Neuron (in vitro differentiated cells): ENCODE measurements at regions not wholly inside any gene's neighbourhood (a gene's known extent, or its start where the extent isn't known, plus 50 kb on each side); places are given as distances from the start of the nearest gene placed in this dataset.
A peak's percentile ranks its signal among the peaks of the same experiment; 100 is the strongest.

Experiments
- H2AFZ ChIP-seq: one replicate; pipeline ENCODE4 v1.6.1; 2013; ENCODE audit warnings: low read depth, mild to moderate bottlenecking, inconsistent platforms, low read length, moderate library complexity
- H3K27me3 ChIP-seq: one replicate; pipeline ENCODE4 v1.6.1; 2013; ENCODE audit warnings: low read length; ENCODE audit not compliant: insufficient read depth
- H3K36me3 ChIP-seq: one replicate; pipeline ENCODE4 v1.6.1; 2013; ENCODE audit warnings: low read length; ENCODE audit not compliant: insufficient read depth
- H3K4me1 ChIP-seq: one replicate; pipeline ENCODE4 v1.6.1; 2013; ENCODE audit warnings: low read length; ENCODE audit not compliant: insufficient read depth
- H3K4me3 ChIP-seq: 2 replicates; pipeline ENCODE4 v1.5.1; 2013; ENCODE audit warnings: mild to moderate bottlenecking, low read length, moderate library complexity
- H3K9me3 ChIP-seq: one replicate; pipeline ENCODE4 v1.6.1; 2013; ENCODE audit warnings: low read length

DNA sequence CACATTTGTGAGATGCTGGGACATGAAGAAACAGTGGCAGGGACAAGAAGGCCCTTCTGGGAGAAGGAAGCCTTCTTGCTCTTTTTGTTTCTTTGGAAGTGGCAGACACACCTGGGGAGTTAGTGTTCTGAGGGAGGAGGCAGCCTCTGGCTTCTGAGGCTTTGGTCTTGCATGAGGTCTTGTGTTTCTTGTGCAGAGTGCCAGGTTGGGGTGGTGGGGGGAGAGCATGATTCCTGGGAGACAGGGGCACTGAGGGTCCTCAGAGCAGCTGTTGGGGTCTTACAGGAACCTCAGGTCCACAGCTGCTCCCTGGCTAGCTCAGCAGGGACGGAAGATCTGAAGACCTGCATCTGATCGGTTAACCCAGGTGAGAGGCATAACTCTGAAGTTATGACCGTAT lies 167.5 kb upstream of the ZNF536 start:
- no peaks in the 10 kb centered on the region for H3K9me3 ChIP-seq
- H3K27me3 ChIP-seq: peaks cover 2% of the 10 kb centered on the region
- no peak overlapping the region for H3K4me3 ChIP-seq
- no peak overlapping the region for H2AFZ ChIP-seq
- no peaks in the 10 kb centered on the region for H3K36me3 ChIP-seq
- no peaks in the 10 kb centered on the region for H3K4me1 ChIP-seq

DNA sequence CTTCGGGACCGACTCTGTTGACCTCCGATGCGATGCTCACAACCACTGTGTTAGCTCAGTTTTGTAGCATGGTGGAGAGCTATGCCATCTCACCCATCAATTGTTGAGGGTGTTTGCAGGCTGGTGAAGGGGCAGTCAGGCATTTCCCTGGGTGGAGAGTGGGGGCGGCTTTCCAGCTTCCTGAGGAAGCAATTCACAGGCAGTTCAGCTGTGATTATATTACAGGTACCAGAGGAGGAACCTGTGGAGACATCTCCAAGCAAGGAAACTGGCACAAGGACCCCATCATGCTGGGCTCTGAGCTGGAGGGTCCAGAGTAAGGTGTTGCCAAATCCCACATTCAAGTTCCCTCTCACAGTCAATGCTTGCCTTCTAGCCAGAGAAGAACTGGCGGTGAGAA lies 166.0 kb upstream of the ZNF536 start:
- Histone ChIP-seq H3K9me3 (no peaks in the 10 kb centered on the region), H2AFZ (no peak overlapping the region), H3K4me1 (no peaks in the 10 kb centered on the region), H3K27me3 (peaks cover 2% of the 10 kb centered on the region), H3K36me3 (no peaks in the 10 kb centered on the region), H3K4me3 (no peak overlapping the region)

DNA sequence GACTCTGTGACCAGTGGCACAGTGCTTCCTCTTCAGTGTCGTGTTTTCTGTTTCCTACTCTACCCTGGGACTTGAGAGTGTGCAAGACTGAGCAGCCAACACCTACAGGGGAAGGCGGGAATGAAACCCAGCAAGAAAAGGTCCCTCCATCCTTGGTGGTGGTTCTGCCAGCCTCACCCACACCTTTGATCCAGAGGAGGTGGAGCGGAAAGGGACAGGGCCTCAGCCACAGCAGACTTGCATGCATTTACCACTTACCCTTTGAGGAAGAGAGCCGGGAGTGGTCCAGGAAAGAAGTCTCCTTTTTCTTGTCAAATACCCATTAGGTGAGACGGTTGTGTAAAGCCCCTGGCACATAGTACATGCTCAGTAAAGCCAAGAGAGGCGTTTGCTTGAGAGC lies 164.8 kb upstream of the ZNF536 start:
- Histone ChIP-seq H3K4me1 (no peaks in the 10 kb centered on the region), H3K9me3 (no peaks in the 10 kb centered on the region), H3K36me3 (no peaks in the 10 kb centered on the region), H3K4me3 (no peak overlapping the region), H3K27me3 (peaks cover 2% of the 10 kb centered on the region), H2AFZ (no peak overlapping the region)

DNA sequence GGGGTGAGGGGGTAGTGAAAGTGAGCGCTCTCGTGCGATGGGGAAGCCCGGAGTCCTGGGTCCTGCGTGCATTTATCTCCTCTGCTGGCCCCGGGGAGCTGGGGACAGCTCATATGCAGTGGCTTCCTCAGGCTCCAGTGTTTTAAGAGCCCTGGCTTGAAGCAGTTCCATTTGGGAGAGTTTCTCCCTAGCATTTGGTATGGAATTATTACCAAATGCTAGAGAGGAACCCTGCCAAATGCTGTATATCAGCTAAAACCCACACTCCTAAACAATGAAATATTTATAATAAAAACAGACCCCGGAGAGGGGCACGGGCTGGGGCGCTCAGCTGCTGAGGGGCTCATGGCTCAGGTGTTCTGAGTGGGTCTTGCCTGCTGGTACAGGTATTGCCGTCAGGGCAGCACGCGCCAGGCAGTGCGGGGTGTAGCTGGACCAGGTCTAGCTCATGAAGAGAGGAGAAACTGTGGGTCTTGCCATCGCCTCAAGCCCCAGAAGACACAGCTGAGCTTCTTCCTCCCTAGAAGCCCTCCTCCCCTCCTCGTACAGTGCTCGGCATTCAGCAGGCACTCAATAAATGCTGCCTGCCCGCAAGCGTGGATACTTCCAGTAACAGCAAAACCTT lies 163.6 kb upstream of the ZNF536 start:
- no peak overlapping the region for H2AFZ ChIP-seq
- no peaks in the 10 kb centered on the region for H3K4me1 ChIP-seq
- peaks cover 2% of the 10 kb centered on the region for H3K9me3 ChIP-seq
- no peaks in the 10 kb centered on the region for H3K36me3 ChIP-seq
- H3K27me3 ChIP-seq: peaks cover 2% of the 10 kb centered on the region
- no peak overlapping the region for H3K4me3 ChIP-seq

DNA sequence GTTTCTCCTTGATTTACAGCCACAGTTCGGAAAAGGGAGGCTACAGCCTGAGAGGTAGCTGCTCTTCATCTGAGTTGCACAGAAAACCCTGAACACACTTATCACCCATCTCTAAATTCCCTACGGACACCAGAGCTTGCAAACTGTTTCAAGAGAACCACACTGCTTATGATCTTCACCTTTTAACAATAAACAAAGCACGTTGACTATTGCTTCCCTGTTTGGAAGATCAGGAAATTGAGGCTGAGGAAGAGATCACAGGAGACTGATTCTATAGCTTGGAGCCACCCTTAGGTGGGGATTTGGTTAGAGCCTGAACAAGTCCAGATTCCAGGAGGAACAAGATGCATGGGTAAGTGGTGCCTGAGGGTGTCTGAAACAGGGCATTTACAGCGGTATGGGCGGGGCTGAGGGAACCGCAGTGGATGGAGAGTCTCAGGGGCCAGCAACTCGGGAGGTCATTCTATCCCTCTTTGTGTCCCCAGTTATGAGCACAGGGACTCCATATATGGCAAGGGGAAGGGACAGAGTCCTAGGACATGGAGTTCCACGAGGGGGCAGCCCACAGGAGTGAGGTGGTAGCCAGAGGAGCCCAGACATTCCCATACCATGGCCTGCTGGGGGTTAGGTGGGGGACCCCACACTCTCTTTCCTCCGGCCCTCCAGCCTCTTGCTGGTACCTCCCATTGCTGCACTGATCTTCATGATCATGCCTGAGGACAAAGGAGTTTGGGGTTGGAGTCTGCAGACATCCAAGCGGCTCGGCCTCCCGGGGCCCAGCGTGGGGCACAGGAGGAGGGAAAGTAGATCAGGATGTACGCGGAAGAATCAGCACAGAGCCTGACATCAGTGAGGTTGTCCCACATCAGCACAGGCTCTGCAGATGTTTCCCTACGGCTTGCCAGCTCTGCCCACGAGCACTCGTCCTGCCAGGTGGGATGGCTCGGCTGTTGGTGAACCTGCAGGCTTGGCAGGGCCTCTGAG lies 162.3 kb upstream of the ZNF536 start:
- H3K9me3 ChIP-seq: peaks cover 2% of the 10 kb centered on the region
- H2AFZ ChIP-seq: no peak overlapping the region
- H3K36me3 ChIP-seq: no peaks in the 10 kb centered on the region
- no peaks in the 10 kb centered on the region for H3K4me1 ChIP-seq
- peaks cover 2% of the 10 kb centered on the region for H3K27me3 ChIP-seq
- no peak overlapping the region for H3K4me3 ChIP-seq

DNA sequence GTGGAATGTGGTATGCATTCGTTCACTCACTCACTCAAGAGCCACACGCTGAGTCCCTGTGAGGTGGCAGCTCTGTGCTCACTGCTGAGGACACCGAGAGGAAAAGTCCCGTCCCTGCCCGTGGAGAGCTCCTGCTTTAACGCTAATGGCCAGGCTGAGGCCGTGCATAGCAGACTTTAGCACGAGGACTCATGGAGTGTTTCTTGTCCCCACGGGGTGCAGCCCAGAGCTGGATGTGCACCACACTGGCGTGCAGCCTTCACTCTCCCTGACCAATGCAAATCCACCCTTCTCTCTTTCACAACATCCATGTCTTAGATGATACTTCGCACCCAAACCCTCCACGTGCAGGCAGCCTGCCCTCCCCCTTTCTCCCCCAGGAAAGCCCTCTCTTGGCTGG lies 159.6 kb upstream of the ZNF536 start:
- no peaks in the 10 kb centered on the region for H3K4me1 ChIP-seq
- H2AFZ ChIP-seq: no peak overlapping the region
- H3K27me3 ChIP-seq: peaks cover 2% of the 10 kb centered on the region
- H3K4me3 ChIP-seq: no peak overlapping the region
- no peaks in the 10 kb centered on the region for H3K36me3 ChIP-seq
- peaks cover 2% of the 10 kb centered on the region for H3K9me3 ChIP-seq

DNA sequence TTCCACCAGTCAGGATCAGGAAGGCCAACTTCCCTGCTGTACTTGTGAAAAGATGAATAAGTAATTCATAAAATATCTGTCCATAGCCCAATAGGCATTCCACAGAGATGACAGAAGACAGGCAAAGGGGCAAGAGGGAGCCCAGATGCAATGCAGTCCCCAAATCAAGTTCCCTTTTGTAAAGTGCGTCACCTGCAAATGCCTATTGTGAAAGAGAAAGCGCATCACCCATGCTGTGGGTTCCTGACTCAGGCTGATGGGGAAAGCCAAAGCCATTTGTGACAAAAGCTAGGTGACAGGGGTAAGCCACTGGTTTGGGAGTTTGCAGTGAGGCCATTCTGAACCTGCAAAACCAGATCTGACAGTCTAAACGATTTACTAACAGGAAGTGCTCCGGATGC lies 157.5 kb upstream of the ZNF536 start:
- Histone ChIP-seq H2AFZ (no peak overlapping the region), H3K4me3 (no peak overlapping the region), H3K9me3 (peaks cover 2% of the 10 kb centered on the region), H3K36me3 (no peaks in the 10 kb centered on the region), H3K4me1 (no peaks in the 10 kb centered on the region), H3K27me3 (peaks cover 2% of the 10 kb centered on the region)

DNA sequence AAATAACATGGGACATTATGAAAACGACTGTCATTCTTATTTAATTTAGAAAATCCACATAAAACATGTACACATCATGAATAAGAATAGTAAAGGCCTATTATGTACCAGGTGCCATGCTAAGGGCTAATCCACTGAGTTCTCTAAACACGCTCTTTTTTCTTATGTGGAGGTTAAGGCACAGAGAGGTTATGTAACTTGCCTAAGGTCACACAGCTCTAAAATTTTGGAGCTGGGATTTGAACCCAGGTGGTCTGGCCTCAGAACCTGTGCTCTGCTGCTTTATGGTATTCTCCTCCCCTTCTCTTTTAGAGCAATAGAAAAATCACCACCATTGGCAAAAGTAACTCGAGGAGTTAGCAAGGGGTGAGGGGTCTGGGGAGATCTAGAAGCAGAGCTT lies 156.9 kb upstream of the ZNF536 start:
- Histone ChIP-seq H3K9me3 (peaks cover 4% of the 10 kb centered on the region), H3K4me3 (no peak overlapping the region), H3K27me3 (peaks cover 2% of the 10 kb centered on the region), H3K4me1 (no peaks in the 10 kb centered on the region), H2AFZ (no peak overlapping the region), H3K36me3 (no peaks in the 10 kb centered on the region)

DNA sequence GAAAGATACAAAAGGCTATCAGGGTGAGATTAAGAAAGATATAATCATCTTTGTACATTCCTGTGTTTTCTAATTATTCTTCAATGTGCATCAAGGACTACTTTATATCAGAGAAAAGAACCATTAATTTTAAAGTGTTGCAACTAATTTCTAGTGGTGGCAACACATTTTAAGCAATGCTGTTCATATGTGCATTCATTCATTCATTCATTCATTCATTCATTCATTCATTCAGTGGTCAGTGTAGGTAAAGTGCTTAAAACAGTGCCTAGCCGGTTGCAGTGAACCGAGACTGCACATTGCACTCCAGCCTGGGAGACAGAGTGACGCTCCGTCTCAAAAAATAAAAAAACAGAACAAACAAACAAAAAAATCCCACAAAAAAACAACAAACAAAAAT lies 155.7 kb upstream of the ZNF536 start:
- peaks cover 2% of the 10 kb centered on the region for H3K27me3 ChIP-seq
- H3K9me3 ChIP-seq: peaks cover 5% of the 10 kb centered on the region
- no peak overlapping the region for H3K4me3 ChIP-seq
- H2AFZ ChIP-seq: no peak overlapping the region
- no peaks in the 10 kb centered on the region for H3K4me1 ChIP-seq
- H3K36me3 ChIP-seq: no peaks in the 10 kb centered on the region

DNA sequence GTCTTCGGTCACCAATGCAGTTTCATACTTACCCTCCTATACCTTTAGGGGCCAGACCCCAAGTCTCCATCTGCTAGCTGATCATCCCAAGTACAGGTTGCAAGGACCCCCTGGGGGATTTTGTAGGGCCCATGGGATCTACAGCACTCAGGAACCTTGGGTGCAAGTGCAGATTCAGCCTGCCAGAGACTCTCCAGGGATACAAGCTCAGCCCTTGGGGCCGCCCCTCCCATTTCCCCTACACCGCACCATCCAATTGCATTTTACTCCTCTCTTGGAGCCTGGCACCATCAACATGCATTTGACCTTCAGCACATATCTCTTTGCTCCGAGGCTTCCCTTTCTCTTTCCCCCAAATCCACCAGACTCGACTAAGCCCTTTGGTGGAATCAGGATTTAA lies 154.7 kb upstream of the ZNF536 start:
- no peak overlapping the region for H3K4me3 ChIP-seq
- peaks cover 5% of the 10 kb centered on the region for H3K9me3 ChIP-seq
- no peak overlapping the region for H2AFZ ChIP-seq
- H3K27me3 ChIP-seq: peaks cover 2% of the 10 kb centered on the region
- no peaks in the 10 kb centered on the region for H3K4me1 ChIP-seq
- H3K36me3 ChIP-seq: no peaks in the 10 kb centered on the region

DNA sequence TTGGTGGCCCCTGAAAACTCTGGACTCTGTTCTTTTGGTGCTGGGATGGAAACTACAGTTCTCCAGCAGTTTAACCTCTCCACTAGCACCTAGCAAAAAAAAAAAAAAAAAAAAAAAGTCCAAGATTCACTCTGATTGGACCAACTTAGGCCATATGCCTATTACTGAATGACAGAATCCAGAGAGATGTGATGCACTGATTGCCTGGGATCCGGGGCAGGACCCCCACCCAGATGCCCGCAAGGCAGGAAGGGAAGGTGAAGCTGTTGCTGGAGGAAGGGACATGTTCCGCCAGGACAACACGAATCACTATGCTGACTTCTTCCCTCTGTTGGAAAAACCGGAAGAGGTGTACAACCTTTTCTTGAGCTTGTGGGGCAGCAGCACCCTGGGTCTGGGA lies 152.5 kb upstream of the ZNF536 start:
- H3K4me3 ChIP-seq: no peak overlapping the region
- H3K9me3 ChIP-seq: peaks cover 3% of the 10 kb centered on the region
- H2AFZ ChIP-seq: no peak overlapping the region
- peaks cover 2% of the 10 kb centered on the region for H3K27me3 ChIP-seq
- H3K36me3 ChIP-seq: no peaks in the 10 kb centered on the region
- peaks cover 18% of the 10 kb centered on the region for H3K4me1 ChIP-seq

DNA sequence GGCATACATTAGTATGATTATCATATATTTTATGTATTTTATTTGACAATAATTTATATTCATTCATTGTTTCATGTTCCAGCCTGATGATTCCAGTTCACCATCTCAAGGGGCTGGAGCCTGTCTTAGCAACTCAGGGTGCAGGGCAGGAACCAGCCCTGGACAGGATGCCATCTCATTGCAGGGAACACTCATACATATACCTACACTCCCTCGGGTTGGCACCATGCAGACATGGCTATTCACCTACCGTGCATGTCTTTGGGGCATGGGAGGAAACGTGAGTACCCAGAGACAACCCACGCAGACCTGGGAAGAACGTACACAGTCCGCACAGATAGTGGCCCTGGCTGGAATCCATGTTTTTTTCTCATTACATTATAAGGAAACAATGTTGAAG lies 151.0 kb upstream of the ZNF536 start:
- peaks cover 2% of the 10 kb centered on the region for H3K27me3 ChIP-seq
- no peak overlapping the region for H3K4me3 ChIP-seq
- no peak overlapping the region for H2AFZ ChIP-seq
- peaks cover 3% of the 10 kb centered on the region for H3K9me3 ChIP-seq
- H3K36me3 ChIP-seq: no peaks in the 10 kb centered on the region
- peaks cover 18% of the 10 kb centered on the region for H3K4me1 ChIP-seq

DNA sequence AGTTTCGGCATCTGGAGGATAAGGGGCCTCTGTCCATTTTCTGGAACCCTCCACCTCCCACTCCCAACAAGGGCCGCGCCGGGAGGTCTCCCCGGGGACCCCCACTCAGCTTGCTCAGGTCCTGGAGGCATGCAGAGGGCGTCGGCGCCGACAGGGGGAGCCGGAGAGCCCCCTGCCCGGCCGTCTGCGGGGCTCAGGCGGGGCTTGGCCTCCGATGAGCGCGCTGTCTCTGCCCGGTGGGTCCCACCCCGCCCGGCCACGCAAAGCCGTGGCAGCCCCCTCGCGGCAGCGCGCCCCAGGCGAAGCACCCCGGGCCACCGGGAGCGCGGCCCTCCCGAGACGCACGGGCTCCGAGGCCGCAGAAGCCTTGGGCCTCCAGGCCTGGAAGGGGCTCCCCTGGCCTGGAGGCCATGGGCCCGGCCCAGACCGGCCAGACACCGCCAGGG lies 149.7 kb upstream of the ZNF536 start:
- peaks cover 1% of the 10 kb centered on the region for H3K27me3 ChIP-seq
- H3K36me3 ChIP-seq: no peaks in the 10 kb centered on the region

More for the DNA sequence above, 149.7 kb upstream of the ZNF536 start:
- H3K4me3 ChIP-seq: peak overlapping the region; percentile 91
- H3K9me3 ChIP-seq: peaks cover 3% of the 10 kb centered on the region
- peak overlapping the region; percentile 8 for H2AFZ ChIP-seq
- H3K4me1 ChIP-seq: peaks cover 18% of the 10 kb centered on the region
